MM.1S (cell line): ENCODE measurements at regions not wholly inside any gene's neighbourhood (a gene's known extent, or its start where the extent isn't known, plus 50 kb on each side); places are given as distances from the start of the nearest gene placed in this dataset.

Source experiments
- DNase-seq: peaks from one replicate; pipeline ENCODE4 v3.0.0-alpha.2; 2015
- H2AFZ ChIP-seq: fragments of 300-600 bp; sonication (generic); 2 replicates; pipeline ENCODE4 v1.6.0; 2016; ENCODE audit warnings: antibody characterized with exemption, low read length
- H3F3A ChIP-seq: fragments of 300-600 bp; sonication (generic); 2 replicates; pipeline ENCODE4 v1.6.1; 2016; ENCODE audit warnings: mild to moderate bottlenecking, antibody characterized with exemption, low read length, moderate library complexity, mixed read lengths; ENCODE audit not compliant: insufficient read depth
- H3K27ac ChIP-seq: fragments of 300-600 bp; sonication (generic); 2 replicates; pipeline ENCODE4 v1.5.1; 2016; ENCODE audit warnings: mild to moderate bottlenecking, low read length
- H3K27me3 ChIP-seq: fragments of 300-600 bp; sonication (generic); replicated peaks from 2 replicates; pipeline ENCODE4 v1.6.0; 2016; ENCODE audit warnings: low read length; ENCODE audit not compliant: insufficient read depth
- H3K36me3 ChIP-seq: fragments of 300-600 bp; sonication (generic); replicated peaks from 2 replicates; pipeline ENCODE4 v1.6.1; 2016; ENCODE audit warnings: mild to moderate bottlenecking, low read length, mixed read lengths; ENCODE audit not compliant: insufficient read depth
- H3K4me1 ChIP-seq: fragments of 300-600 bp; sonication (generic); 2 replicates; pipeline ENCODE4 v1.6.1; 2016; ENCODE audit warnings: low read length, mixed read lengths
- H3K4me2 ChIP-seq: fragments of 300-600 bp; sonication (generic); 2 replicates; pipeline ENCODE4 v1.6.0; 2016; ENCODE audit warnings: low read depth, low read length
- H3K4me3 ChIP-seq: fragments of 300-600 bp; sonication (generic); 2 replicates; pipeline ENCODE4 v1.5.1; 2016; ENCODE audit warnings: low read length, mixed read lengths
- H3K79me2 ChIP-seq: fragments of 300-600 bp; sonication (generic); 2 replicates; pipeline ENCODE4 v1.6.1; 2016; ENCODE audit warnings: mixed run types, low read length, mixed read lengths
- H3K9ac ChIP-seq: fragments of 300-600 bp; sonication (generic); 2 replicates; pipeline ENCODE4 v1.6.1; 2016; ENCODE audit warnings: low read length, mixed read lengths
- H3K9me2 ChIP-seq: fragments of 300-600 bp; sonication (generic); replicated peaks from 2 replicates; pipeline ENCODE4 v1.6.1; 2016; ENCODE audit warnings: mild to moderate bottlenecking, low read length, mixed read lengths; ENCODE audit not compliant: insufficient read depth
- H3K9me3 ChIP-seq: fragments of 300-600 bp; sonication (generic); replicated peaks from 2 replicates; pipeline ENCODE4 v1.6.1; 2016; ENCODE audit warnings: mild to moderate bottlenecking, low read length, mixed read lengths; ENCODE audit not compliant: insufficient read depth
- H4K20me1 ChIP-seq: fragments of 300-600 bp; sonication (generic); 2 replicates; pipeline ENCODE4 v1.6.1; 2016; ENCODE audit warnings: mild to moderate bottlenecking, low read length, moderate library complexity, mixed read lengths; ENCODE audit not compliant: insufficient read depth
- CTCF ChIP-seq: fragments of 300-600 bp; sonication (generic); IDR thresholded peaks from 2 replicates; pipeline ENCODE4 v1.5.1; 2016; ENCODE audit warnings: antibody characterized with exemption, low read length, mixed read lengths
- EZH2 ChIP-seq: fragments of 300-600 bp; sonication (generic); optimal IDR thresholded peaks from 2 replicates; pipeline ENCODE3; 2017; ENCODE audit warnings: low read depth, mild to moderate bottlenecking, antibody characterized with exemption, low read length, mixed read lengths
- EZH2phosphoT487 ChIP-seq: fragments of 300-600 bp; sonication (generic); IDR thresholded peaks from 2 replicates; pipeline ENCODE4 v1.6.1; 2018; ENCODE audit warnings: antibody characterized with exemption, low read length

- no peaks in the 10 kb centered on the region for H3K36me3 ChIP-seq
These were observed 147.4 kb upstream of the FOXN3 start for GRCh38 chr14:89564286-89564957.

GRCh38 chr14:89563471-89563870, 146.4 kb upstream of the FOXN3 start:
- H3K4me1 ChIP-seq, result no peaks in the 10 kb centered on the region
- H3K27me3 ChIP-seq, result no peaks in the 10 kb centered on the region
- H3K9ac ChIP-seq, result no peak overlapping the region
- no peaks in the 10 kb centered on the region for H3K36me3 ChIP-seq
- no peaks in the 10 kb centered on the region for H4K20me1 ChIP-seq
- TF ChIP-seq EZH2phosphoT487 (no peak), CTCF (no peak), EZH2 (no peak)
- no peak overlapping the region for H2AFZ ChIP-seq
- H3F3A ChIP-seq, result no peaks in the 10 kb centered on the region
- no peaks in the 10 kb centered on the region for H3K79me2 ChIP-seq
- DNase-seq, result no peak
- H3K4me3 ChIP-seq, result no peak overlapping the region
- no peaks in the 10 kb centered on the region for H3K9me3 ChIP-seq
- H3K9me2 ChIP-seq, result no peaks in the 10 kb centered on the region
- no peak overlapping the region for H3K27ac ChIP-seq
- H3K4me2 ChIP-seq, result no peak overlapping the region

More at GRCh38 chr14:89564286-89564957, 147.4 kb upstream of the FOXN3 start:
- no peaks in the 10 kb centered on the region for H3K4me1 ChIP-seq
- no peak overlapping the region for H3K9ac ChIP-seq
- TF ChIP-seq CTCF (no peak), EZH2phosphoT487 (no peak), EZH2 (no peak)
- no peaks in the 10 kb centered on the region for H4K20me1 ChIP-seq
- no peak for DNase-seq
- H3K4me3 ChIP-seq, result no peak overlapping the region
- H3K9me3 ChIP-seq, result no peaks in the 10 kb centered on the region
- H2AFZ ChIP-seq, result no peak overlapping the region
- H3K79me2 ChIP-seq, result no peaks in the 10 kb centered on the region
- no peak overlapping the region for H3K27ac ChIP-seq
- H3K4me2 ChIP-seq, result no peak overlapping the region
- no peaks in the 10 kb centered on the region for H3K9me2 ChIP-seq
- no peaks in the 10 kb centered on the region for H3F3A ChIP-seq
- H3K27me3 ChIP-seq, result no peaks in the 10 kb centered on the region

GRCh38 chr14:89551955-89552354, 134.9 kb upstream of the FOXN3 start:
- Histone ChIP-seq H3K9me2 (no peaks in the 10 kb centered on the region), H3K9me3 (no peaks in the 10 kb centered on the region), H3K36me3 (no peaks in the 10 kb centered on the region), H3K4me2 (no peak overlapping the region), H3K4me3 (no peak overlapping the region), H3K9ac (no peak overlapping the region), H3F3A (no peaks in the 10 kb centered on the region), H3K27me3 (no peaks in the 10 kb centered on the region), H4K20me1 (no peaks in the 10 kb centered on the region), H2AFZ (no peak overlapping the region), H3K27ac (no peak overlapping the region), H3K79me2 (no peaks in the 10 kb centered on the region), H3K4me1 (no peaks in the 10 kb centered on the region)
- DNase-seq, result no peak
- TF ChIP-seq EZH2phosphoT487 (no peak), CTCF (no peak), EZH2 (no peak)
